HL-60 (cell line): ENCODE measurements at regions not wholly inside any gene's neighbourhood (a gene's known extent, or its start where the extent isn't known, plus 50 kb on each side); places are given as distances from the start of the nearest gene placed in this dataset.
"Not testable (repeated sequence)": the region's sequence is repeated elsewhere in the genome, so short reads cannot be mapped to it uniquely, and the experiment has no call there.

ENCODE experiments used
- DNase-seq, 2 experiments: peaks; one replicate each; pipeline ENCODE4 v3.0.0-alpha.2; 2010 to 2020; ENCODE audit warnings: low read depth in 1 of 2, low spot score in 1 of 2
- H3K27ac ChIP-seq: fragments of 250-450 bp; sonication (Bioruptor Pico); replicated peaks from 2 replicates; pipeline ENCODE4 v1.5.1; 2020; ENCODE audit warnings: mild to moderate bottlenecking, moderate library complexity
- H3K27me3 ChIP-seq: fragments of 250-450 bp; sonication (Bioruptor Pico); 2 replicates; pipeline ENCODE4 v1.5.1; 2021; ENCODE audit warnings: mild to moderate bottlenecking, moderate library complexity; ENCODE audit not compliant: insufficient read depth, poor library complexity, severe bottlenecking
- H3K4me3 ChIP-seq: replicated peaks from 2 replicates; pipeline ENCODE4 v1.5.1; 2011; ENCODE audit warnings: mild to moderate bottlenecking, control low read depth, low read length; ENCODE audit not compliant: insufficient read depth
- GABPA ChIP-seq: IDR thresholded peaks from 2 replicates; pipeline ENCODE4 v1.6.1; 2012; ENCODE audit warnings: low read depth
- POLR2AphosphoS5 ChIP-seq: IDR thresholded peaks from 2 replicates; pipeline ENCODE4 v1.6.1; 2012; ENCODE audit warnings: low read depth
- SPI1 ChIP-seq: IDR thresholded peaks from 2 replicates; pipeline ENCODE4 v1.6.1; 2012; ENCODE audit warnings: low read depth, mild to moderate bottlenecking, borderline replicate concordance
- TF ChIP-seq, protein P1 (sequence below): IDR thresholded peaks from one replicate; pipeline ENCODE4 v1.5.1; 2011; ENCODE audit warnings: low read length, control low read depth, inconsistent platforms; ENCODE audit not compliant: insufficient read depth
- TF ChIP-seq, protein P2 (sequence below): IDR thresholded peaks from 2 replicates; pipeline ENCODE4 v1.6.1; 2012; ENCODE audit warnings: low read depth; ENCODE audit not compliant: insufficient replicate concordance

DNA sequence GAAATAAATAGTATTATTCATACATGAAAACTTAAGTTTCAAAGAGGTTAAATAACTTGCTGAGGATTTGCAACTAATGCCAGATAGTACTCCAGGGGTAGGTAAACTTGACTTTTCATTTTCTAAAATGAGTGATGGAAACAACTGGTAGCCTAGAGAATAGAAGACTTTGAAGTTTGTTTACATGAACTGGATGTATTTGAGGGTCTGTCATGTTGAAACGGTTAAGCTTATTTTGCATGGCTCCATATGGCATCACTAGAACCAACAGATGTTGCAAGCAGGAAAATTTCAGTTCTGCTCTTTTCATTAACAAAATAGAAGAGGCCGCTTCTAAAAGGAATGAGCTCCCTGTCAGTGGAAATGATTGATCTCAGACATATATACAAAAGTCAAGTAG lies 105.1 kb upstream of the SGCD start:
- DNase-seq = no peak
- TF ChIP-seq, protein P1, sequence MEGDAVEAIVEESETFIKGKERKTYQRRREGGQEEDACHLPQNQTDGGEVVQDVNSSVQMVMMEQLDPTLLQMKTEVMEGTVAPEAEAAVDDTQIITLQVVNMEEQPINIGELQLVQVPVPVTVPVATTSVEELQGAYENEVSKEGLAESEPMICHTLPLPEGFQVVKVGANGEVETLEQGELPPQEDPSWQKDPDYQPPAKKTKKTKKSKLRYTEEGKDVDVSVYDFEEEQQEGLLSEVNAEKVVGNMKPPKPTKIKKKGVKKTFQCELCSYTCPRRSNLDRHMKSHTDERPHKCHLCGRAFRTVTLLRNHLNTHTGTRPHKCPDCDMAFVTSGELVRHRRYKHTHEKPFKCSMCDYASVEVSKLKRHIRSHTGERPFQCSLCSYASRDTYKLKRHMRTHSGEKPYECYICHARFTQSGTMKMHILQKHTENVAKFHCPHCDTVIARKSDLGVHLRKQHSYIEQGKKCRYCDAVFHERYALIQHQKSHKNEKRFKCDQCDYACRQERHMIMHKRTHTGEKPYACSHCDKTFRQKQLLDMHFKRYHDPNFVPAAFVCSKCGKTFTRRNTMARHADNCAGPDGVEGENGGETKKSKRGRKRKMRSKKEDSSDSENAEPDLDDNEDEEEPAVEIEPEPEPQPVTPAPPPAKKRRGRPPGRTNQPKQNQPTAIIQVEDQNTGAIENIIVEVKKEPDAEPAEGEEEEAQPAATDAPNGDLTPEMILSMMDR = no peak
- no peak for TF ChIP-seq SPI1
- TF ChIP-seq GABPA = no peak
- TF ChIP-seq, protein P2, sequence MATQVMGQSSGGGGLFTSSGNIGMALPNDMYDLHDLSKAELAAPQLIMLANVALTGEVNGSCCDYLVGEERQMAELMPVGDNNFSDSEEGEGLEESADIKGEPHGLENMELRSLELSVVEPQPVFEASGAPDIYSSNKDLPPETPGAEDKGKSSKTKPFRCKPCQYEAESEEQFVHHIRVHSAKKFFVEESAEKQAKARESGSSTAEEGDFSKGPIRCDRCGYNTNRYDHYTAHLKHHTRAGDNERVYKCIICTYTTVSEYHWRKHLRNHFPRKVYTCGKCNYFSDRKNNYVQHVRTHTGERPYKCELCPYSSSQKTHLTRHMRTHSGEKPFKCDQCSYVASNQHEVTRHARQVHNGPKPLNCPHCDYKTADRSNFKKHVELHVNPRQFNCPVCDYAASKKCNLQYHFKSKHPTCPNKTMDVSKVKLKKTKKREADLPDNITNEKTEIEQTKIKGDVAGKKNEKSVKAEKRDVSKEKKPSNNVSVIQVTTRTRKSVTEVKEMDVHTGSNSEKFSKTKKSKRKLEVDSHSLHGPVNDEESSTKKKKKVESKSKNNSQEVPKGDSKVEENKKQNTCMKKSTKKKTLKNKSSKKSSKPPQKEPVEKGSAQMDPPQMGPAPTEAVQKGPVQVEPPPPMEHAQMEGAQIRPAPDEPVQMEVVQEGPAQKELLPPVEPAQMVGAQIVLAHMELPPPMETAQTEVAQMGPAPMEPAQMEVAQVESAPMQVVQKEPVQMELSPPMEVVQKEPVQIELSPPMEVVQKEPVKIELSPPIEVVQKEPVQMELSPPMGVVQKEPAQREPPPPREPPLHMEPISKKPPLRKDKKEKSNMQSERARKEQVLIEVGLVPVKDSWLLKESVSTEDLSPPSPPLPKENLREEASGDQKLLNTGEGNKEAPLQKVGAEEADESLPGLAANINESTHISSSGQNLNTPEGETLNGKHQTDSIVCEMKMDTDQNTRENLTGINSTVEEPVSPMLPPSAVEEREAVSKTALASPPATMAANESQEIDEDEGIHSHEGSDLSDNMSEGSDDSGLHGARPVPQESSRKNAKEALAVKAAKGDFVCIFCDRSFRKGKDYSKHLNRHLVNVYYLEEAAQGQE = no peak
- TF ChIP-seq POLR2AphosphoS5 = no peak
- no peak overlapping the region for H3K27ac ChIP-seq
- no peak overlapping the region for H3K4me3 ChIP-seq
- no peaks in the 10 kb centered on the region for H3K27me3 ChIP-seq

DNA sequence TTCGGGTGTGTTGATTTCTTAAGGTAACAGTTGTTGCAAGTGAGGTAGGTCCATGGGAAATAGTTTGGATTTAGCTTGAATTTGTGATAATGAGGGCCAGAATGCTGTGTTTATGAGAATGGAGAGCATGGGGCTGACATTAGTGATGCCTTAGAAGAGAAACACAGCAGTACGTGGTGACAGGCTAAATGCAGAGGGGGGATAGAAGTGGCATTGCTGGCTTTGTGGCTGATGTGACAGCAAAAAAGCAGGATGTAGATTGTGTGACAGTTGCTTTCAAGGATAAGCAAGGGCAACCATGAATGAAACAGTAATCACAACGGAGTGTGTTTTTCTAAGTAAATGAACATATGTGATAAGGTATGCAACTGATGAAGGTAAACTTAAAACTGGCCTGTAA lies 103.4 kb upstream of the SGCD start:
- no peak for DNase-seq
- TF ChIP-seq, protein P2 = no peak
- TF ChIP-seq GABPA = no peak
- TF ChIP-seq, protein P1 = no peak
- TF ChIP-seq SPI1 = no peak
- TF ChIP-seq POLR2AphosphoS5 = no peak
- H3K27ac ChIP-seq = no peak overlapping the region
- H3K4me3 ChIP-seq = no peak overlapping the region
- no peaks in the 10 kb centered on the region for H3K27me3 ChIP-seq

DNA sequence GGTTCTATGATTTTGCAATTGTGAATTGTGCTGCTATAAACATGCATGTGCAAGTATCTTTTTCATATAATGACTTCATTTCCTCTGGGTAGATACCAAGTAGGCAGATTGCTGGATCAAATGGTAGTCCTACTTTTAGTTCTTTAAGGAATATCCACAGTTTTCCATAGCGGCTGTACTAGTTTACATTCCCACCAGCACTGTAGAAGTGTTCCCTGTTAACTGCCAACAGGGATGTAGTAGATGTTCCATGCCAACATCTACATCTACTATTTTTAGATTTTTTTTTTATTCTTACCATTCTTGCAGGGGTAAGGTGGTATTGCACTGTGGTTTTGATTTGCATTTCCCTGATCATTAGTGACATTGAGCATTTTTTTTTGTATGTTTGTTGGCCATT lies 100.5 kb upstream of the SGCD start:
- DNase-seq, H3K27me3 ChIP-seq, H3K27ac ChIP-seq, H3K4me3 ChIP-seq: not testable (repeated sequence)

DNA sequence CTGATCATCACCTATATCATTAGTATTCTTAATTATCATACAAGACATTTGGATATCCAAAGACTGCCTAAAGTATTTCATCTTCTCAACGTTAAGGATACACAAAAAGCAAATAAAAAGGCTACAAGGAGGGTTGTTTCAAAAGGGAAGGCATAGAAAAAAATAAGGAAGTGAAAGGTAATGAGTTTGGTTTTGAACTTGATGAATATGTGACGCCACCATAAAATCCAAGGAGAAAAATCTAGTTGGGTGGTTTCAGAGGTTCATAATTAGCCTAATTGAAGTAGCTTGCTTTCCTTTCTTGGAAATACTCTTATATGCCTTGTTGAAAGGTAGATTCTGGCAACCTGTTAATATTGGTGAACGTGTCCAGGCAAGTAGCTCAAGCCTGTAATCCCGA lies 96.1 kb upstream of the SGCD start:
- DNase-seq = no peak
- no peak for TF ChIP-seq POLR2AphosphoS5
- TF ChIP-seq, protein P1 = no peak
- no peak for TF ChIP-seq GABPA
- no peak for TF ChIP-seq SPI1
- no peak overlapping the region for H3K4me3 ChIP-seq
- H3K27me3 ChIP-seq = no peaks in the 10 kb centered on the region
- no peak overlapping the region for H3K27ac ChIP-seq
